ENCODE measurements at regions not wholly inside any gene's neighbourhood (a gene's known extent, or its start where the extent isn't known, plus 50 kb on each side); places are given as distances from the start of the nearest gene placed in this dataset.

GRCh38 chr10:36506261-36506660 lies 619.1 kb upstream of the ANKRD30A start:
- TF ChIP-seq, protein P1, sequence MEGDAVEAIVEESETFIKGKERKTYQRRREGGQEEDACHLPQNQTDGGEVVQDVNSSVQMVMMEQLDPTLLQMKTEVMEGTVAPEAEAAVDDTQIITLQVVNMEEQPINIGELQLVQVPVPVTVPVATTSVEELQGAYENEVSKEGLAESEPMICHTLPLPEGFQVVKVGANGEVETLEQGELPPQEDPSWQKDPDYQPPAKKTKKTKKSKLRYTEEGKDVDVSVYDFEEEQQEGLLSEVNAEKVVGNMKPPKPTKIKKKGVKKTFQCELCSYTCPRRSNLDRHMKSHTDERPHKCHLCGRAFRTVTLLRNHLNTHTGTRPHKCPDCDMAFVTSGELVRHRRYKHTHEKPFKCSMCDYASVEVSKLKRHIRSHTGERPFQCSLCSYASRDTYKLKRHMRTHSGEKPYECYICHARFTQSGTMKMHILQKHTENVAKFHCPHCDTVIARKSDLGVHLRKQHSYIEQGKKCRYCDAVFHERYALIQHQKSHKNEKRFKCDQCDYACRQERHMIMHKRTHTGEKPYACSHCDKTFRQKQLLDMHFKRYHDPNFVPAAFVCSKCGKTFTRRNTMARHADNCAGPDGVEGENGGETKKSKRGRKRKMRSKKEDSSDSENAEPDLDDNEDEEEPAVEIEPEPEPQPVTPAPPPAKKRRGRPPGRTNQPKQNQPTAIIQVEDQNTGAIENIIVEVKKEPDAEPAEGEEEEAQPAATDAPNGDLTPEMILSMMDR (IDR thresholded peaks at IDR 0.05; ENCODE audit: borderline replicate concordance, insufficient read depth, low read depth, low read length): no peak
- no peak overlapping the region for H3K4me3 ChIP-seq (ENCODE audit: low read depth, low read length)

- TF ChIP-seq, protein P1 (IDR thresholded peaks at IDR 0.05; ENCODE audit: borderline replicate concordance, insufficient read depth, low read depth, low read length): no peak
- H3K4me3 ChIP-seq (ENCODE audit: low read depth, low read length): no peak overlapping the region
These were observed 620.6 kb upstream of the ANKRD30A start for GRCh38 chr10:36504758-36505157.

DNA sequence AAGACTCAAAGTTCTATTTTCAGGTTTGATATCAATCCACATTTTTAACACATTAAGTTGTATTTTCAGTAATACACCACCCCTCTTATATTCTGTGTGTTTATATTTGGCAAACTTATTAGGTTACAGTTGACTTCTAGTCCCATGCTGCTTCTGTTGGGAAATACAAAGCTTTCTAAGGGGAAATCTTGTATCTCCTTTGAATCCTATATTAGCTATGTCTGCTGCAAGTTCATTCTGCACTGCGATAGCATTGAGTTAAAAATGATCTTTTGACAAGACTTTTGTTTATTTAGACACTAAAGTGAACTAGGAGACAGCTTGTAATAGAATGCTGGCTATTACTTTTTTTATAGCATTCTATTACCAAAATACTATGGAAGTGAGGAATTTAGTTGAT lies 625.1 kb upstream of the ANKRD30A start:
- TF ChIP-seq, protein P1 (IDR thresholded peaks at IDR 0.05; ENCODE audit: borderline replicate concordance, insufficient read depth, low read depth, low read length): no peak
- no peak overlapping the region for H3K4me3 ChIP-seq (ENCODE audit: low read depth, low read length)

DNA sequence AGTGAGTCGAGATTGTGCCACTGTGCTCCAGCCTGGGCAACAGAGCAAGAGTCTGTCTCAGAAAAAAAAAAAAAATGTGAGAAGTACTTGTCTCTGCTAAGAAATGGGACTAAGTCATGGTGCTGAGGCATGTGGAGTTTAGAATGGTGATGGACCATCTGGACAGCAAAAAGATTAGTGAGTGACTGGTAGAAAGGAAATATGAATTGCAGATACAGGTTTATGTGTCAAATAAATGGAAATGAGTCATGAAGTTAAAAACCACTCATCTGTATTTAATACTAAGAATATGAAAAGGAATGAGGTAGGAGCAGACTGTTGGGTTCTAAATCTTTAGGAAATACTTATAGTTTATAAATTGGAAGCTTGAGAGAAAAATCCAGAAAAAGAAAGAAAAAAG lies 625.7 kb upstream of the ANKRD30A start:
- TF ChIP-seq, protein P1 (IDR thresholded peaks at IDR 0.05; ENCODE audit: borderline replicate concordance, insufficient read depth, low read depth, low read length): no peak
- H3K4me3 ChIP-seq (ENCODE audit: low read depth, low read length): no peak overlapping the region

GRCh38 chr10:36496758-36497157 lies 628.6 kb upstream of the ANKRD30A start:
- H3K4me3 ChIP-seq (ENCODE audit: low read depth, low read length): no peak overlapping the region
- TF ChIP-seq, protein P1 (IDR thresholded peaks at IDR 0.05; ENCODE audit: borderline replicate concordance, insufficient read depth, low read depth, low read length): no peak

- H3K4me3 ChIP-seq (ENCODE audit: low read depth, low read length): no peak overlapping the region
- TF ChIP-seq, protein P1 (IDR thresholded peaks at IDR 0.05; ENCODE audit: borderline replicate concordance, insufficient read depth, low read depth, low read length): no peak
These were observed 631.0 kb upstream of the ANKRD30A start for GRCh38 chr10:36494371-36494770.

GRCh38 chr10:36493516-36493880 lies 631.9 kb upstream of the ANKRD30A start:
- no peak overlapping the region for H3K4me3 ChIP-seq (ENCODE audit: low read depth, low read length)
- TF ChIP-seq, protein P1 (IDR thresholded peaks at IDR 0.05; ENCODE audit: borderline replicate concordance, insufficient read depth, low read depth, low read length): no peak

Data from GM12875 (cell line).